Esophagus muscularis mucosa (tissue), 3 donors: ENCODE measurements at regions not wholly inside any gene's neighbourhood (a gene's known extent, or its start where the extent isn't known, plus 50 kb on each side); places are given as distances from the start of the nearest gene placed in this dataset.

Experiments used
- CTCF ChIP-seq, 3 experiments: fragments of 200-600 bp in 2 of 3; fragments of 450-650 bp in 1 of 3; sonication (generic) in 2 of 3; IDR thresholded peaks; one replicate each; pipeline ENCODE4 v1.5.1; 2017 to 2019; ENCODE audit warnings: antibody characterized with exemption in 3 of 3, mild to moderate bottlenecking in 2 of 3, moderate library complexity in 1 of 3
- POLR2A ChIP-seq: fragments of 450-650 bp; IDR thresholded peaks from one replicate; pipeline ENCODE4 v1.6.1; 2017; ENCODE audit warnings: antibody characterized with exemption, moderate library complexity, mild to moderate bottlenecking, low read depth
- POLR2AphosphoS5 ChIP-seq, 2 donors: sonication (generic); formaldehyde crosslinking; IDR thresholded peaks; one replicate each; pipeline ENCODE4 v1.6.1; 2017; ENCODE audit warnings: antibody characterized with exemption in 2 of 2

- no peak for TF ChIP-seq CTCF (IDR thresholded peaks at IDR 0.05)
- no peak for TF ChIP-seq POLR2AphosphoS5 (IDR thresholded peaks at IDR 0.05)
- TF ChIP-seq POLR2A, result no peak
Measured at GRCh38 chr5:155564541-155564940, 551.0 kb downstream of the KIF4B start.
